ENCODE measurements at regions not wholly inside any gene's neighbourhood (a gene's known extent, or its start where the extent isn't known, plus 50 kb on each side); places are given as distances from the start of the nearest gene placed in this dataset.

GRCh38 chr18:28359176-28359575 lies 182.2 kb upstream of the CDH2 start:
- Histone ChIP-seq H3K79me2 (ENCODE audit: insufficient read depth, low read length) (no peaks in the 10 kb centered on the region), H3K27me3 (ENCODE audit: insufficient read depth, low read length, poor library complexity, severe bottlenecking) (no peaks in the 10 kb centered on the region), H3K9me3 (ENCODE audit: insufficient read depth, low read depth, low read length) (no peaks in the 10 kb centered on the region), H4K20me1 (ENCODE audit: insufficient read depth, low read length, poor library complexity, severe bottlenecking) (no peaks in the 10 kb centered on the region), H3K36me3 (ENCODE audit: insufficient read depth, low read length) (no peaks in the 10 kb centered on the region), H3K9ac (ENCODE audit: low read depth, low read length, poor library complexity, severe bottlenecking) (no peak overlapping the region), H3K4me2 (ENCODE audit: low read depth, low read length, poor library complexity, severe bottlenecking) (no peak overlapping the region), H3F3A (ENCODE audit: low read depth) (no peaks in the 10 kb centered on the region), H2AFZ (ENCODE audit: low read length) (no peak overlapping the region), H3K4me3 (ENCODE audit: low read length, poor library complexity, severe bottlenecking) (no peak overlapping the region), H3K4me1 (ENCODE audit: insufficient read depth, low read length, poor library complexity, severe bottlenecking) (no peaks in the 10 kb centered on the region), H3K9me2 (replicated peaks; ENCODE audit: low read depth, low read length) (no peaks in the 10 kb centered on the region)
- TF ChIP-seq CTCF (conservative IDR thresholded peaks at IDR 0.05; ENCODE audit: low read length) (no peak), EZH2phosphoT487 (IDR thresholded peaks at IDR 0.05; ENCODE audit: borderline replicate concordance) (no peak)

- H3K79me2 ChIP-seq (ENCODE audit: insufficient read depth, low read length) = no peaks in the 10 kb centered on the region
- no peaks in the 10 kb centered on the region for H3K9me3 ChIP-seq (ENCODE audit: insufficient read depth, low read depth, low read length)
- no peak for TF ChIP-seq EZH2phosphoT487 (IDR thresholded peaks at IDR 0.05; ENCODE audit: borderline replicate concordance)
- TF ChIP-seq CTCF (conservative IDR thresholded peaks at IDR 0.05; ENCODE audit: low read length) = peak; percentile 27; the same call in 1 of the 2 replicates
- H3K9me2 ChIP-seq (replicated peaks; ENCODE audit: low read depth, low read length) = no peaks in the 10 kb centered on the region
- no peaks in the 10 kb centered on the region for H3K36me3 ChIP-seq (ENCODE audit: insufficient read depth, low read length)
- H3K9ac ChIP-seq (ENCODE audit: low read depth, low read length, poor library complexity, severe bottlenecking) = no peak overlapping the region
- H3K27me3 ChIP-seq (ENCODE audit: insufficient read depth, low read length, poor library complexity, severe bottlenecking) = no peaks in the 10 kb centered on the region
- no peak overlapping the region for H3K4me3 ChIP-seq (ENCODE audit: low read length, poor library complexity, severe bottlenecking)
- H3K4me1 ChIP-seq (ENCODE audit: insufficient read depth, low read length, poor library complexity, severe bottlenecking) = no peaks in the 10 kb centered on the region
- H3K4me2 ChIP-seq (ENCODE audit: low read depth, low read length, poor library complexity, severe bottlenecking) = no peak overlapping the region
- no peak overlapping the region for H2AFZ ChIP-seq (ENCODE audit: low read length)
- no peaks in the 10 kb centered on the region for H3F3A ChIP-seq (ENCODE audit: low read depth)
- H4K20me1 ChIP-seq (ENCODE audit: insufficient read depth, low read length, poor library complexity, severe bottlenecking) = no peaks in the 10 kb centered on the region
These were observed 181.0 kb upstream of the CDH2 start for GRCh38 chr18:28357766-28358401.

- no peaks in the 10 kb centered on the region for H3K9me2 ChIP-seq (replicated peaks; ENCODE audit: low read depth, low read length)
- no peaks in the 10 kb centered on the region for H3K36me3 ChIP-seq (ENCODE audit: insufficient read depth, low read length)
- TF ChIP-seq EZH2phosphoT487 (IDR thresholded peaks at IDR 0.05; ENCODE audit: borderline replicate concordance) (no peak), CTCF (conservative IDR thresholded peaks at IDR 0.05; ENCODE audit: low read length) (no peak)
- no peak overlapping the region for H3K4me2 ChIP-seq (ENCODE audit: low read depth, low read length, poor library complexity, severe bottlenecking)
- no peak overlapping the region for H2AFZ ChIP-seq (ENCODE audit: low read length)
- no peaks in the 10 kb centered on the region for H3K4me1 ChIP-seq (ENCODE audit: insufficient read depth, low read length, poor library complexity, severe bottlenecking)
- H3K9me3 ChIP-seq (ENCODE audit: insufficient read depth, low read depth, low read length) = peaks cover 2% of the 10 kb centered on the region; the same call in 1 of the 2 replicates
- H3K9ac ChIP-seq (ENCODE audit: low read depth, low read length, poor library complexity, severe bottlenecking) = no peak overlapping the region
- no peak overlapping the region for H3K4me3 ChIP-seq (ENCODE audit: low read length, poor library complexity, severe bottlenecking)
- H3K79me2 ChIP-seq (ENCODE audit: insufficient read depth, low read length) = no peaks in the 10 kb centered on the region
- no peaks in the 10 kb centered on the region for H3K27me3 ChIP-seq (ENCODE audit: insufficient read depth, low read length, poor library complexity, severe bottlenecking)
- H4K20me1 ChIP-seq (ENCODE audit: insufficient read depth, low read length, poor library complexity, severe bottlenecking) = no peaks in the 10 kb centered on the region
- no peaks in the 10 kb centered on the region for H3F3A ChIP-seq (ENCODE audit: low read depth)
These were observed 173.9 kb upstream of the CDH2 start for GRCh38 chr18:28350821-28351220.
